ENCODE measurements at regions not wholly inside any gene's neighbourhood (a gene's known extent, or its start where the extent isn't known, plus 50 kb on each side); places are given as distances from the start of the nearest gene placed in this dataset.

DNA sequence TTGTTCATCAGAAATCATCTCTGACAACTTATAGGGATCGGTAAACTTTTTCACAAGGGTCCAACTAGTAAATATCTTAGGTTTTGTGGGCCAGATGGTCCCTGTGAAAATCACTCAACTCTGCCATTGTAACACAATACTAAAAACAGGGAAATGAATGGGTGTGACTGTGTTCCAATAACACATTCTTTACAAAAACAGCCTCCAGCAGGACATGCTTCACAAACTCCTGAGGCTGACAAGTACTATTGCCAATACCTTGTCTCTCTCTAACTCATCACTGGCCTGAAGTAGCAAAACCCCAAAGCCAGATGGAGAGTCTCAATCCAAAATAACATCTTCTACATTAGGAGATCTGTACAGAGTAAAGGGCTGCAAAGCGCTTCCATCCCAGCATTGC, 312.3 kb downstream of the TOX3 start:
- Mint-ChIP-seq H3K27ac (no peak overlapping the region), H3K4me1 (ENCODE audit: low read depth) (no peaks in the 10 kb centered on the region)

DNA sequence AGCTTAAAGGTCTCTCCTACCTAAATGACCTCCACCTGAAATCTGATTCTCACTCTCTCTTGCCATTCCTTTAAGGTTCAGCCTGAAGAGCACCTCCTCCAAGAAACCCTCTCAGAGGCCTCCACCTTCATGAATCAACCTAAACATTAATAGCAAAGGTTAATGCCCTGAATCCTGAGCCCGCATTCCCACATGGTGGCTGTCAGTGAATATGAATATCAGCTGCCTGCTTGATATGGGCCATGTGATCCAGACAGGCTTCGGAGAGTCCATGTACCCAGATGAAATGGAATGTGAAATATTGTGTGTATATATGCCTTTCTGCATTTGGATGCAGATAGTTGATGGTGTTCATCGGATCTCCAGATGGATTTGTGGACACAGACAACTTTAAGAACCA, 317.5 kb downstream of the TOX3 start:
- Mint-ChIP-seq H3K27ac (no peak overlapping the region), H3K36me3 (ENCODE audit: low read depth) (no peaks in the 10 kb centered on the region), H3K4me1 (ENCODE audit: low read depth) (no peaks in the 10 kb centered on the region), H3K4me3 (no peak overlapping the region), H3K9me3 (no peaks in the 10 kb centered on the region), H3K27me3 (no peaks in the 10 kb centered on the region)
- no peak for DNase-seq

More for the DNA sequence above, 312.3 kb downstream of the TOX3 start:
- DNase-seq = no peak
- Mint-ChIP-seq H3K4me3 (no peak overlapping the region), H3K27me3 (no peaks in the 10 kb centered on the region), H3K9me3 (peaks cover 2% of the 10 kb centered on the region), H3K36me3 (ENCODE audit: low read depth) (no peaks in the 10 kb centered on the region)

DNA sequence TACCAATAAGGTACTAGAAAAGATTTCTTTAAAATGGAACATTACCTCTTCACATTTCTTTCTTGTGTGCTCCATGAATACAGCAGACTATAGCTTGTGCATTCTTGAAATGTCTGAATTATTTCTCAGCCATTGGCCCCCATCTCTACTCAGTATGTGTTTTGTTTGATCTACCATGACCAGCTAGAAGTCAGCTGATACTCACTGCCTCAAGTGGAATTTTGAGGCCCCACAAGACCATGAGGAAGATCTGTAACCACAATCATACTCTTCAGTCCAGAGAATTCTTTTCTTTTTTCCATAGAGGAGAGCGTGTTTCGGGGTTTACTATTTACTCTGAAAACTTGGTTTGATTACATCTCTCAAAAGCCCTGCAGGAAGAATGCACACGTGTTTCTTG, 319.1 kb downstream of the TOX3 start:
- Mint-ChIP-seq H3K9me3 (no peaks in the 10 kb centered on the region), H3K4me3 (no peak overlapping the region), H3K27me3 (no peaks in the 10 kb centered on the region), H3K4me1 (ENCODE audit: low read depth) (no peaks in the 10 kb centered on the region), H3K27ac (no peak overlapping the region), H3K36me3 (ENCODE audit: low read depth) (no peaks in the 10 kb centered on the region)
- no peak for DNase-seq

DNA sequence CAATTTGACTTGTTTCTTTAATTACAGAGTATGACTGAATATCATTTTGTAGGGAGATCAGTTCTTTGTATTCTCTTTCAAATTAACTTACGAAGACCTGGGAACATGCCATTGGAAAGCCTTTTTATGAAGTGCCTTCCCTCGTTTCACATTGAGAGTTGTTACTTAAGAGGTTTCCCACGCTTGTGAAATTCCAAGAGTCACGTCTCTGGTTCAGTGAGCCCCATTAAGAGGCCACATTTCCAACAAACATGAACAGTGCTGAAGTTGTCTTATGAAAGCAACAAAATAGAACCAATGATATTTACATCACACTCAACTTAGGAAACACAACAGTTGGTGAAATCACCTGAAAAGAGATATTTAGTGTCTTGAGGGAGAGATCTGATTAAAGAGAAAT, 334.1 kb downstream of the TOX3 start:
- Mint-ChIP-seq H3K27me3 (no peaks in the 10 kb centered on the region), H3K36me3 (ENCODE audit: low read depth) (no peaks in the 10 kb centered on the region), H3K4me1 (ENCODE audit: low read depth) (no peaks in the 10 kb centered on the region), H3K9me3 (peaks cover 2% of the 10 kb centered on the region), H3K4me3 (no peak overlapping the region), H3K27ac (no peak overlapping the region)
- DNase-seq = no peak

DNA sequence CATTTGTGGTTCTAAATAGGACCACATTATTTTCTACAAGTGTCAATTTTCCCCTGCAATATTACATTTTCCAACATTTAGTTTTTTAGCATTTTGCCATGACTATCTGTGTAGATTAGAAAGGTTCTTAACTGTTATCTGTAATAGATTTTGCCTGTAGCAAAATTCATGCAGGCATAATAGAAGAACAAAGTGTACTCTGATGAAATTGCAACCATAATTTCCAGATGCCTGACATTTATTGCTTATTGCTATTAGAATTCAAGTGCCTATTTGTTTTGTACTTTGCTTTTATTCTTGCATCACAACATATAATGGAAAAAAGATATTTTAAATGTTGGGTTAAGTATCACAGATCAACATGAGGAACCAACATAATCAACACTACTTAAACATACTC, 337.7 kb downstream of the TOX3 start:
- Mint-ChIP-seq H3K9me3 (peaks cover 2% of the 10 kb centered on the region), H3K4me3 (no peak overlapping the region), H3K27me3 (no peaks in the 10 kb centered on the region), H3K4me1 (ENCODE audit: low read depth) (no peaks in the 10 kb centered on the region), H3K27ac (no peak overlapping the region), H3K36me3 (ENCODE audit: low read depth) (no peaks in the 10 kb centered on the region)
- DNase-seq = no peak

DNA sequence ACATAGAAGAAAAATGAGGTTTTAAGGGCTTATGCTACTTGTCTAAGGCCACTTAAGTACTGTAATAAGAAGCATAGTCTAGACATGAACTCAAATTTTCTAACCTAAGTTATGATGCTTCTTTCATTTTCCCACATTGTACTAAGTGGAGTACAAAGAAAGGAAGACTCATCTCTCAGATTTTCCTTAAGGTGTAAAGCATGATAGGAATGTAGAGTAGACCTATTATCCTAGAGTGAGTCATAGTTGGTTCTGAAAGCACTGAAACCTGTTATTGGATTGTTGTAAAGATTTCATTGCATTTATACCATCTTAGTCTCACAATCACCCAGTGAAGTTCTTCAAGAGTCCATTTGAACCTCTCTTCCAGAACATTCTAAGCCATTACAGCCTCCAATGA, 343.8 kb downstream of the TOX3 start:
- H3K9me3 Mint-ChIP-seq = no peaks in the 10 kb centered on the region
- H3K4me3 Mint-ChIP-seq = no peak overlapping the region
- no peaks in the 10 kb centered on the region for H3K4me1 Mint-ChIP-seq (ENCODE audit: low read depth)
- no peak overlapping the region for H3K27ac Mint-ChIP-seq
- DNase-seq = no peak
- peaks cover 5% of the 10 kb centered on the region for H3K27me3 Mint-ChIP-seq
- H3K36me3 Mint-ChIP-seq (ENCODE audit: low read depth) = no peaks in the 10 kb centered on the region

DNA sequence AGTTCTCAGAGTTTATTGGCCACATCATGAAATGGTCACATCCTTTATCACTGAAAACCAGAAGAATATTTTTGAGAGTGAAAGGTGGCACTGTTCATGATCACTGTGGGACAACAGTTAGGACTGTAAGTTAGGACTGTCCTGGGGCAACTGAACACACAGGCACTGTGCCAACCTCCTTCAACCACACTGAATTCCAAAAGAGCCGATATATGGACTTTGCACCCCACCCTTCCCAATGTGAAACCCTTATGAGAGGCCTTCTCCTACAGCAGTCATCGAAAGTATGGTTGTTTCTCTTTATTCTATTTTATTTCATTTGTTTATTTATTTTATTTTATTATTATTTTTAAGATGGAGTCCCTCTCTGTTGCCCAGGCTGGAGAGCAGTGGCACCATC, 353.5 kb downstream of the TOX3 start:
- Mint-ChIP-seq H3K27ac (no peak overlapping the region), H3K9me3 (no peaks in the 10 kb centered on the region), H3K4me1 (ENCODE audit: low read depth) (peaks cover 2% of the 10 kb centered on the region), H3K4me3 (no peak overlapping the region), H3K27me3 (no peaks in the 10 kb centered on the region), H3K36me3 (ENCODE audit: low read depth) (no peaks in the 10 kb centered on the region)
- DNase-seq = no peak

DNA sequence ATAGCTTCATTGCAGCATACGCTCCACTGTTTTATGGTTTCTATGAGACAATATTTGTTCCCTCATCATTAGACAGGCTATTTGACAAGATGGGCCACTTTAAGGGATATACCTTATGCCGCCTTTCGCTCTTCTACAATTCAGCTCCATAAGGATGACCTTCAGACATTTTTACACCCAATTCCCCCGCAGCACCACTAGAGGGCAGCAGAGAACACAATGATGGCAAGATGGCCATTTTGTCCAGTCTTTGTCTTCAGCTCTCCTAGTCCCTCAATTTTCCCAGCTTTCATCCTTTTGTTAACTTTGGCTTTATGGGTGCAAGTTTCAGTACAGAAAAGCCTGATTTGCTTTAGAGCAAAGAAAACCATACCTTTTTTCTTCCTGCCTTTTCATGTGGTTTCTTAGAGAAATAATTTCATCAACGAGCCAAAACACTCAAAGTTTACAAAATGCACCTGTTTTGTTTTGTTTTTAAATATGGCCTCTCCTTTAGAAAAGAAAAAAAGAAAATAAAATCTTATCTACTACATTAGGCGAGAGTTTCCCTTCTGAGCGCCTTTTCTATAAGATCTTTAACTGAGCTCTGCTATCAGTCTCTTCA, 355.3 kb downstream of the TOX3 start:
- peak; percentile 54 for DNase-seq
- H3K36me3 Mint-ChIP-seq (ENCODE audit: low read depth) = no peaks in the 10 kb centered on the region
- no peak overlapping the region for H3K4me3 Mint-ChIP-seq
- H3K27me3 Mint-ChIP-seq = no peaks in the 10 kb centered on the region
- H3K4me1 Mint-ChIP-seq (ENCODE audit: low read depth) = peaks cover 2% of the 10 kb centered on the region
- no peak overlapping the region for H3K27ac Mint-ChIP-seq
- no peaks in the 10 kb centered on the region for H3K9me3 Mint-ChIP-seq

DNA sequence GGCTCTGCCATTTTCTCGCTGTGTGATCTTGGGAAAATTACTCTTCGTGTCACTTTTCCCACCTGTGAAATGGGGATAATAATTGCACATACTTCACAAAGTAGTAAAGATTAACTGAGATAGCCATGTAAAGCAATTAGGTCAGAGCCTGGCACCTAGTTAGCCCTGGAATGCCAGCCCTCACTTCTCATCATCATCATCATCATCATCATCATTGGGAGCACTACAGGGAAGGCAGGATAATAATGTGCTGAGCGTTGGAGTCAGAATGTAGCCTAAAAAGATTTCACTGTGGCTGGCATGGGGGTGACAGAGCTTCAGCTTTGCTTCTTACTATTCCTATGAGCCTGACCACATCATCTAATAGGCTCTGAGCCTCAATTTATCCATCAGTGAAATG, 362.6 kb downstream of the TOX3 start:
- Mint-ChIP-seq H3K36me3 (ENCODE audit: low read depth) (no peaks in the 10 kb centered on the region), H3K27ac (no peak overlapping the region), H3K4me3 (no peak overlapping the region), H3K9me3 (peaks cover 5% of the 10 kb centered on the region), H3K4me1 (ENCODE audit: low read depth) (no peaks in the 10 kb centered on the region), H3K27me3 (no peaks in the 10 kb centered on the region)
- no peak for DNase-seq

DNA sequence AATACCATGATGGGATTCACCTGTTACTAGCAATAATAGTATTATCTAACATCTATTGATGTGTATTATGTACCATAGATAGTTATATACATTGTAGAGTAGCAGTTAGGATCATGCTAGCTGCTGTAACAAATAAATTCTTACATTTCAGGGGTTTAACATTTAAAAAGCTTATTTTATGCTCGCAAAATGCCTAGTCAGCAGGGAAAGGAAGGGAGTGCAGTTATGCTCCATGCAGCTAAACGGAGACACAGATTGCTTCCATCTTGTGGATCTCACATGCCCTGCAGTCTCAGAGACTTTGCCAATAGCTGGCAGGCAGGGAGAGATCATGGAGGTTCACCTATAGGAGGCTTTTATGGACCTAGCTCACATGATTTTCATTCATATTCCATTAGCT, 364.1 kb downstream of the TOX3 start:
- DNase-seq = no peak
- Mint-ChIP-seq H3K27me3 (no peaks in the 10 kb centered on the region), H3K9me3 (peaks cover 5% of the 10 kb centered on the region), H3K4me3 (no peak overlapping the region), H3K36me3 (ENCODE audit: low read depth) (no peaks in the 10 kb centered on the region), H3K4me1 (ENCODE audit: low read depth) (no peaks in the 10 kb centered on the region), H3K27ac (no peak overlapping the region)

DNA sequence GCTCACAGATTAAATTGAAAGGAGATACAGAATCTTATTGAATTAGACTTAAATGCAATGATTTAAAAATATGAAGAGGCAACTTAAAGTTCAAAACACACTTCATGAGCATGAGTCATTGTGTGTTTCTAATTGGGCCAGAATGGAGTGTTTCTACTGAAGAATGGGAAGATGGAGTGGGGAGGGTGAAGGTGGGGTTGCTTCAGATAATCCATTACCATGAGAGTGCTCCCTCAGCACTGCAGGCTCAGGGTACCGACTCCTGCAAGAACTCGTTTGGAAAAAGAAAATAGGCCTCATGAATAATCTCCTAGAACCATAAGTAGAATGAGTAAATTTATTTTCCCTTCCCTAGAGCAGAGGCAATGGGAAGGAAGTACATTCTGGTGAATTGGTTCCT, 372.8 kb downstream of the TOX3 start:
- Mint-ChIP-seq H3K9me3 (peaks cover 5% of the 10 kb centered on the region), H3K4me3 (no peak overlapping the region), H3K27ac (no peak overlapping the region), H3K27me3 (no peaks in the 10 kb centered on the region), H3K4me1 (ENCODE audit: low read depth) (no peaks in the 10 kb centered on the region), H3K36me3 (ENCODE audit: low read depth) (no peaks in the 10 kb centered on the region)
- DNase-seq = no peak

DNA sequence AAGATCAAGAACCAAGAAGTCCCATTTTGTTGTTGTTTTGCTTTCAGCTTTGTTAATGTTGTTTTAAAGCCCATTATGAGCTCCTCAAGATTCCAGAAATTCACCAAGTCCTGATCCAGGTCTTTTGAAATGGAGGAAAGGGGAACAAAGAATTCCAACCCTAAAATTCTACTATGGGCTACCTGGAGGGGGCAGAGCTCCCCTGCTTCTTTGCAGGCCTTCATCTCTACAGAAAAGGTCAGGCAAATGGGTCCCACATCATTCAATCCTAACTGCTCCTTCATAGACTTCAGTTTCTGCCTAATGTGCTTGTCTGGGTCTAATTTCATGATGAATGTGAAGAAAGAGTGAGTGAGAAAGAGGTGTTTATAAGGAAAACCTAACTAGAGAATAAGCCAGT, 375.5 kb downstream of the TOX3 start:
- H3K36me3 Mint-ChIP-seq (ENCODE audit: low read depth) = no peaks in the 10 kb centered on the region

DNA sequence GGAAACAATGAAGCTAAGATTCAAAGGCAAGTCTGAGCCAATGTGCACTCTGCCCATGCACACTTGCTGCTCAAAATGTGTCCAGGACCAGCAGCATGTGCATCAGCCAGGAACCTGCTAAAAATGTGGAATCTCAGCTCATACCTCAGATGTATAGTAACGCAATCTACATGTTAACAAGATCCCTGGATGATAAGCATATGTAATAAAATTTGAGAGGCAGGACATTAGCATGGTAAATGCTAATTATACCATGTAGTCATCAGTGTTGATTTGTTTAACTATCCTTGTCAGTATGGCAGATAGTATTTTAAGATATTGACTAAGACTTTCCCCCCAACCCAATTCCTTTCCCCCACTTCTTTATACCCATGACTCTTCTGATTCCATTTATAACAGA, 379.6 kb downstream of the TOX3 start:
- H3K4me3 Mint-ChIP-seq = no peak overlapping the region
- no peaks in the 10 kb centered on the region for H3K9me3 Mint-ChIP-seq
- no peaks in the 10 kb centered on the region for H3K4me1 Mint-ChIP-seq (ENCODE audit: low read depth)
- no peaks in the 10 kb centered on the region for H3K27me3 Mint-ChIP-seq
- H3K36me3 Mint-ChIP-seq (ENCODE audit: low read depth) = no peaks in the 10 kb centered on the region
- no peak for DNase-seq
- no peak overlapping the region for H3K27ac Mint-ChIP-seq

More for the DNA sequence above, 375.5 kb downstream of the TOX3 start:
- H3K4me1 Mint-ChIP-seq (ENCODE audit: low read depth) = no peaks in the 10 kb centered on the region
- H3K9me3 Mint-ChIP-seq = peaks cover 5% of the 10 kb centered on the region
- H3K4me3 Mint-ChIP-seq = no peak overlapping the region
- H3K27me3 Mint-ChIP-seq = no peaks in the 10 kb centered on the region
- DNase-seq = no peak
- H3K27ac Mint-ChIP-seq = no peak overlapping the region

DNA sequence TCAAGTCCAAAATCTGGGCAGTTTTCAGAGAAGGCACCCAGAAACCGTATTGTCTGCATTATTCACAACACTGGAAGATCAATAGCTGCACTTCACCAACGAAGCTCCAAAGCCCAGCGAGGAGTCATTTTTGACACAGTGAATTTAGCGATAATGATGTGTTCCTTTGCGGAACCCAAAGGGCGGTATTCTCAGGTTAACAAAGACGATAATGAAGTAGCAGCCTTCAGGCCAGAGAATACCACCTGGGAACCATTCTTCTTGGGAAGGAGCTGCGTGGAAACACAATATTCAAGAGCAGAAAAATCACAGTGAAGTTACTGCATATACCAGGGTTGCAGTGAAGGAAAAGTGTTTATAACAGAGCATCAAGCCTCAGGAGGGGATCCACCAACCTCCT, 381.0 kb downstream of the TOX3 start:
- no peaks in the 10 kb centered on the region for H3K36me3 Mint-ChIP-seq (ENCODE audit: low read depth)
- H3K27me3 Mint-ChIP-seq = no peaks in the 10 kb centered on the region
- no peak overlapping the region for H3K4me3 Mint-ChIP-seq
- H3K4me1 Mint-ChIP-seq (ENCODE audit: low read depth) = no peaks in the 10 kb centered on the region
- no peaks in the 10 kb centered on the region for H3K9me3 Mint-ChIP-seq
- no peak overlapping the region for H3K27ac Mint-ChIP-seq
- DNase-seq = no peak

DNA sequence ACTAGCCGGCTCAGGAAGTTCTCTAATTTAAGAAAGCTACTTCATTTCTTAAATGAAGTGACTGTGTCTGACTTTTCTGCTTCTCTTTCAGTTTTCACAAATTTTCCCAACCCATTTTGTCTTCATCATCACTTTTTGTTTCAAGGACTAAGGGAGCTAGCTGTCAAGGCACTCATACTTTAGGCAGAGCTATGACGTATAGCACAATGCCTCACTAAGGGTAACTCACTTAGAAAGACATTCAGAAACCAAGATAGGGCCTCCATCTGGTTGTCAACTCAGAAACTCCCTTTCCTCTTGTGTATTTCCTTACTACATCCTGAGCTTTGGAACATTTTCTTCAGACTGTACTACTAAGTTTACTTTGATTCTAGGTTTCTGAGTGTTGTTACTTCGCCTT, 397.9 kb downstream of the TOX3 start:
- no peak overlapping the region for H3K27ac Mint-ChIP-seq
- no peak overlapping the region for H3K4me3 Mint-ChIP-seq
- H3K36me3 Mint-ChIP-seq (ENCODE audit: low read depth) = no peaks in the 10 kb centered on the region
- H3K4me1 Mint-ChIP-seq (ENCODE audit: low read depth) = no peaks in the 10 kb centered on the region
- no peaks in the 10 kb centered on the region for H3K27me3 Mint-ChIP-seq
- H3K9me3 Mint-ChIP-seq = peaks cover 7% of the 10 kb centered on the region
- no peak for DNase-seq

DNA sequence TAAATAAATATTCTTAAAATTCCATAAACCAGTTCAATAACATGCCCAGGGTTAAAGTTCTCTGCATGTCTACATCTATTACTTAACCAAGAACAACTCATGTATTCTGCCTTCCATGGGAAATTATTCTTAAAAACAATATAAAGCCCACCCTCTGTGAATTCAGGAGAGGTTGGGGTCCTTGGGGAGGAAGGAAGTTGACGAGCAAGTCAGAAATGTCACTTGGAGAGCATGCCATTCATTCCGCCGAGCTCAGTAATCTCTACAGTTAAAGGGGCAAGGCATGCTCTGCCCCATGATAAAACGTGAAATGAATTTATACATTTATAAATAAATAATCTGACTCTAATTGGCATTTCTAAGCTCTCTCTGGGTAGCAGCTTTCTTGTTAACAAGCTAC, 405.1 kb downstream of the TOX3 start:
- DNase-seq = no peak
- H3K9me3 Mint-ChIP-seq = peaks cover 2% of the 10 kb centered on the region
- H3K27ac Mint-ChIP-seq = no peak overlapping the region
- no peaks in the 10 kb centered on the region for H3K27me3 Mint-ChIP-seq
- no peaks in the 10 kb centered on the region for H3K36me3 Mint-ChIP-seq (ENCODE audit: low read depth)
- H3K4me3 Mint-ChIP-seq = no peak overlapping the region
- H3K4me1 Mint-ChIP-seq (ENCODE audit: low read depth) = no peaks in the 10 kb centered on the region
